ENCODE measurements at regions not wholly inside any gene's neighbourhood (a gene's known extent, or its start where the extent isn't known, plus 50 kb on each side); places are given as distances from the start of the nearest gene placed in this dataset.

- Histone ChIP-seq H3K27ac (ENCODE audit: insufficient read depth, low read length) (no peak overlapping the region), H4K8ac (ENCODE audit: low read depth in 2 of 2, low read length in 2 of 2) (no peak overlapping the region), H3K18ac (ENCODE audit: low read depth, low read length) (no peak overlapping the region), H2BK20ac (ENCODE audit: low read depth, low read length) (no peak overlapping the region), H2AFZ (replicated peaks; ENCODE audit: low read length, poor library complexity) (no peak overlapping the region), H4K5ac (ENCODE audit: low read depth, low read length) (no peak overlapping the region), H3K9me3 (ENCODE audit: control insufficient read depth, insufficient read depth, low read length) (peaks cover 27% of the 10 kb centered on the region), H2BK5ac (ENCODE audit: low read depth, low read length, poor library complexity, severe bottlenecking) (no peak overlapping the region), H3K4me3 (ENCODE audit: insufficient read depth, low read depth, low read length) (no peak overlapping the region), H3K14ac (replicated peaks; ENCODE audit: low read depth, low read length) (no peak overlapping the region), H2AK9ac (replicated peaks; ENCODE audit: low read depth, low read length, poor library complexity) (no peak overlapping the region), H3K36me3 (ENCODE audit: control insufficient read depth, insufficient read depth, low read length) (no peaks in the 10 kb centered on the region), H4K20me1 (ENCODE audit: insufficient read depth, low read length) (no peaks in the 10 kb centered on the region), H3K27me3 (ENCODE audit: control insufficient read depth, insufficient read depth, low read length) (no peaks in the 10 kb centered on the region), H3K56ac (ENCODE audit: extremely low read depth, insufficient read depth, low read length) (no peak overlapping the region), H3K4me1 (ENCODE audit: control insufficient read depth, insufficient read depth, low read length) (no peaks in the 10 kb centered on the region), H4K91ac (ENCODE audit: insufficient read depth, low read depth, low read length) (no peak overlapping the region), H2BK15ac (ENCODE audit: low read depth, low read length) (no peak overlapping the region), H3K79me1 (ENCODE audit: low read depth in 1 of 2, low read length in 2 of 2) (no peaks in the 10 kb centered on the region), H3K9ac (ENCODE audit: low read depth, low read length) (no peak overlapping the region), H2BK120ac (ENCODE audit: low read depth, low read length) (no peak overlapping the region), H3K9me1 (ENCODE audit: insufficient read depth, low read length) (no peaks in the 10 kb centered on the region), H3K4ac (ENCODE audit: low read depth, low read length) (no peak overlapping the region), H3K23ac (ENCODE audit: low read depth, low read length) (no peak overlapping the region), H2AK5ac (ENCODE audit: low read depth, low read length) (no peak overlapping the region), H3K4me2 (ENCODE audit: low read depth, low read length) (no peak overlapping the region)
- ChIA-PET CTCF (no interaction called here), POLR2A (ENCODE audit: unreplicated experiment) (no interaction called here)
- dilution Hi-C loops (cut with HindIII; ENCODE audit: low sequenced_read_pairs, unreplicated experiment) (no loop called here), intact Hi-C loops (cut with micrococcal nuclease) (no loop called here), in situ Hi-C loops (cut with MboI; ENCODE audit: low sequenced_read_pairs) (no loop called here)
- ATAC-seq (ENCODE audit: low read depth) (no peak), DNase-seq (no peak)
- WGBS, 2 experiments (ENCODE audit: extremely low coverage in 2 of 2, insufficient read length in 1 of 2): 40% methylated on average over 1 of the region's 6 CpGs; no CpG with 5 or more reads in 1 of the 2 experiments
- TF ChIP-seq FOS (IDR thresholded peaks at IDR 0.05; ENCODE audit: low read depth, low read length) (no peak), MAFK (IDR thresholded peaks at IDR 0.05; ENCODE audit: low read depth, low read length) (no peak), NFE2L2 (IDR thresholded peaks at IDR 0.05; ENCODE audit: low read depth, low read length) (no peak), MAZ (IDR thresholded peaks at IDR 0.05; ENCODE audit: borderline replicate concordance, low read depth, low read length) (no peak), MXI1 (IDR thresholded peaks at IDR 0.05; ENCODE audit: borderline replicate concordance, low read depth, low read length) (no peak), RCOR1 (IDR thresholded peaks at IDR 0.05; ENCODE audit: insufficient replicate concordance, low read length) (no peak), RAD21 (IDR thresholded peaks at IDR 0.05; ENCODE audit: low read length) (no peak), SMC3 (IDR thresholded peaks at IDR 0.05; ENCODE audit: low read depth, low read length) (no peak), POLR2A (IDR thresholded peaks at IDR 0.05; ENCODE audit: low read depth, low read length) (no peak), BHLHE40 (IDR thresholded peaks at IDR 0.05; ENCODE audit: low read depth, low read length) (no peak), CEBPB (IDR thresholded peaks at IDR 0.05; ENCODE audit: low read depth, low read length) (no peak), RFX5 (IDR thresholded peaks at IDR 0.05; ENCODE audit: low read depth, low read length) (no peak), CHD1 (IDR thresholded peaks at IDR 0.05; ENCODE audit: low read depth, low read length) (no peak)
- TF ChIP-seq, protein P1, sequence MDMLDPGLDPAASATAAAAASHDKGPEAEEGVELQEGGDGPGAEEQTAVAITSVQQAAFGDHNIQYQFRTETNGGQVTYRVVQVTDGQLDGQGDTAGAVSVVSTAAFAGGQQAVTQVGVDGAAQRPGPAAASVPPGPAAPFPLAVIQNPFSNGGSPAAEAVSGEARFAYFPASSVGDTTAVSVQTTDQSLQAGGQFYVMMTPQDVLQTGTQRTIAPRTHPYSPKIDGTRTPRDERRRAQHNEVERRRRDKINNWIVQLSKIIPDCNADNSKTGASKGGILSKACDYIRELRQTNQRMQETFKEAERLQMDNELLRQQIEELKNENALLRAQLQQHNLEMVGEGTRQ (IDR thresholded peaks at IDR 0.05; ENCODE audit: low read depth, low read length): no peak
- TF ChIP-seq, protein P2, sequence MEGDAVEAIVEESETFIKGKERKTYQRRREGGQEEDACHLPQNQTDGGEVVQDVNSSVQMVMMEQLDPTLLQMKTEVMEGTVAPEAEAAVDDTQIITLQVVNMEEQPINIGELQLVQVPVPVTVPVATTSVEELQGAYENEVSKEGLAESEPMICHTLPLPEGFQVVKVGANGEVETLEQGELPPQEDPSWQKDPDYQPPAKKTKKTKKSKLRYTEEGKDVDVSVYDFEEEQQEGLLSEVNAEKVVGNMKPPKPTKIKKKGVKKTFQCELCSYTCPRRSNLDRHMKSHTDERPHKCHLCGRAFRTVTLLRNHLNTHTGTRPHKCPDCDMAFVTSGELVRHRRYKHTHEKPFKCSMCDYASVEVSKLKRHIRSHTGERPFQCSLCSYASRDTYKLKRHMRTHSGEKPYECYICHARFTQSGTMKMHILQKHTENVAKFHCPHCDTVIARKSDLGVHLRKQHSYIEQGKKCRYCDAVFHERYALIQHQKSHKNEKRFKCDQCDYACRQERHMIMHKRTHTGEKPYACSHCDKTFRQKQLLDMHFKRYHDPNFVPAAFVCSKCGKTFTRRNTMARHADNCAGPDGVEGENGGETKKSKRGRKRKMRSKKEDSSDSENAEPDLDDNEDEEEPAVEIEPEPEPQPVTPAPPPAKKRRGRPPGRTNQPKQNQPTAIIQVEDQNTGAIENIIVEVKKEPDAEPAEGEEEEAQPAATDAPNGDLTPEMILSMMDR (conservative IDR thresholded peaks at IDR 0.05; ENCODE audit: low read depth, low read length): no peak
- TF ChIP-seq, protein P3, sequence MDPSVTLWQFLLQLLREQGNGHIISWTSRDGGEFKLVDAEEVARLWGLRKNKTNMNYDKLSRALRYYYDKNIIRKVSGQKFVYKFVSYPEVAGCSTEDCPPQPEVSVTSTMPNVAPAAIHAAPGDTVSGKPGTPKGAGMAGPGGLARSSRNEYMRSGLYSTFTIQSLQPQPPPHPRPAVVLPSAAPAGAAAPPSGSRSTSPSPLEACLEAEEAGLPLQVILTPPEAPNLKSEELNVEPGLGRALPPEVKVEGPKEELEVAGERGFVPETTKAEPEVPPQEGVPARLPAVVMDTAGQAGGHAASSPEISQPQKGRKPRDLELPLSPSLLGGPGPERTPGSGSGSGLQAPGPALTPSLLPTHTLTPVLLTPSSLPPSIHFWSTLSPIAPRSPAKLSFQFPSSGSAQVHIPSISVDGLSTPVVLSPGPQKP (IDR thresholded peaks at IDR 0.05; ENCODE audit: borderline replicate concordance, low read depth, low read length): no peak
- BruUV-seq (replicated peaks): no TSS peak
Measured at GRCh38 chr20:60667641-60668040, 584.4 kb upstream of the CDH4 start.
